ENCODE measurements at regions not wholly inside any gene's neighbourhood (a gene's known extent, or its start where the extent isn't known, plus 50 kb on each side); places are given as distances from the start of the nearest gene placed in this dataset.

- TF ChIP-seq CTCF (IDR thresholded peaks at IDR 0.05) (no peak), POLR2A (IDR thresholded peaks at IDR 0.05) (no peak)
Observed at GRCh38 chr4:44965435-44966095, 239.2 kb upstream of the GNPDA2 start.

Data from uterus (tissue), 2 donors.